Breast epithelium (tissue), 4 donors: ENCODE measurements at regions not wholly inside any gene's neighbourhood (a gene's known extent, or its start where the extent isn't known, plus 50 kb on each side); places are given as distances from the start of the nearest gene placed in this dataset.

Experiments used
- DNase-seq, 2 donors: peaks; one replicate each; pipeline ENCODE4 v3.0.0-alpha.2; 2019; ENCODE audit warnings: low spot score in 2 of 2
- H3K27ac ChIP-seq, 2 donors: fragments of 200-600 bp; sonication (generic) in 1 of 2; one replicate each; pipeline ENCODE4 v1.5.1; 2016 to 2019; ENCODE audit warnings: mild to moderate bottlenecking in 1 of 2
- H3K27me3 ChIP-seq, 2 donors: fragments of 200-600 bp; sonication (generic) in 1 of 2; one replicate each; pipeline versions ENCODE4 v1.5.1 to v1.6.0; 2017 to 2019; ENCODE audit warnings: control low read depth in 1 of 2, mild to moderate bottlenecking in 1 of 2
- H3K36me3 ChIP-seq: fragments of 200-600 bp; one replicate; pipeline ENCODE4 v1.5.1; 2019
- H3K4me1 ChIP-seq, 2 donors: fragments of 200-600 bp; sonication (generic); one replicate each; pipeline ENCODE4 v1.5.1; 2016 to 2019; ENCODE audit warnings: control low read depth in 1 of 2
- H3K4me3 ChIP-seq, 3 donors: fragments of 200-600 bp; sonication (generic); 1 replicate in 2 of 3; 2 replicates in 1 of 3; pipeline ENCODE4 v1.5.1; 2016 to 2019; ENCODE audit warnings: mild to moderate bottlenecking in 3 of 3, moderate library complexity in 2 of 3
- H3K9me3 ChIP-seq, 2 donors: fragments of 200-600 bp; sonication (generic) in 1 of 2; one replicate each; pipeline ENCODE4 v1.5.1; 2016 to 2019; ENCODE audit warnings: control low read depth in 1 of 2
- POLR2A ChIP-seq: fragments of 450-650 bp; IDR thresholded peaks from one replicate; pipeline ENCODE4 v1.6.1; 2016; ENCODE audit warnings: antibody characterized with exemption, mild to moderate bottlenecking, moderate library complexity
- POLR2AphosphoS5 ChIP-seq, 3 donors: sonication (generic); formaldehyde crosslinking; IDR thresholded peaks; one replicate each; pipeline ENCODE4 v1.6.1; 2017; ENCODE audit warnings: antibody characterized with exemption in 3 of 3
- intact Hi-C: fragments of 100-400 bp; cut with DNase I; formaldehyde crosslinking; loops from one replicate; pipeline ENCODE4 v1.15.1; 2023; ENCODE audit warnings: low total_unique reads
- TF ChIP-seq, protein P1 (sequence below), 3 donors: fragments of 450-650 bp; IDR thresholded peaks; one replicate each; pipeline ENCODE4 v1.5.1; 2016 to 2017; ENCODE audit warnings: antibody characterized with exemption in 3 of 3, mild to moderate bottlenecking in 3 of 3, moderate library complexity in 3 of 3

DNA sequence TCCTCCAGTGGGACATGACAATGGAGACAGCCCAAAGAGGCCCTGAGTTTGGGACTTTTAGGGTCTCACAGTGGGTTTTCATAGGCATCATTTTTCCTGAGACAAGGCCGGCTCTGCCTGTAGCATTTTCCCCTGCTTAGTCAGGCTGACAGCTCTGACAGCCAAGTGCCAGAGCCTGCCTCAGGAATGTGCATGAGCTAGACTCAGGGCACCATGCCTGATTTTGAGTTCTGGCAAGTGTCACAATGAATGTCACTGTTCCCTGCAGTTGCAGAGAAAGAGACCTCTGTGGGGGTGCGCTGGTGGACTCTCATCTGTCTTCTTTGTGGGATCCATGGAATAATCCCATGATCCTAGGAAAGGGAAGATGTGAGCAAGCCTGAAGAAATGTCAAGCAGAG lies 343.3 kb upstream of the TSPY4 start:
- no peak for TF ChIP-seq POLR2AphosphoS5 (IDR thresholded peaks at IDR 0.05)
- no peak for TF ChIP-seq POLR2A
- TF ChIP-seq, protein P1, sequence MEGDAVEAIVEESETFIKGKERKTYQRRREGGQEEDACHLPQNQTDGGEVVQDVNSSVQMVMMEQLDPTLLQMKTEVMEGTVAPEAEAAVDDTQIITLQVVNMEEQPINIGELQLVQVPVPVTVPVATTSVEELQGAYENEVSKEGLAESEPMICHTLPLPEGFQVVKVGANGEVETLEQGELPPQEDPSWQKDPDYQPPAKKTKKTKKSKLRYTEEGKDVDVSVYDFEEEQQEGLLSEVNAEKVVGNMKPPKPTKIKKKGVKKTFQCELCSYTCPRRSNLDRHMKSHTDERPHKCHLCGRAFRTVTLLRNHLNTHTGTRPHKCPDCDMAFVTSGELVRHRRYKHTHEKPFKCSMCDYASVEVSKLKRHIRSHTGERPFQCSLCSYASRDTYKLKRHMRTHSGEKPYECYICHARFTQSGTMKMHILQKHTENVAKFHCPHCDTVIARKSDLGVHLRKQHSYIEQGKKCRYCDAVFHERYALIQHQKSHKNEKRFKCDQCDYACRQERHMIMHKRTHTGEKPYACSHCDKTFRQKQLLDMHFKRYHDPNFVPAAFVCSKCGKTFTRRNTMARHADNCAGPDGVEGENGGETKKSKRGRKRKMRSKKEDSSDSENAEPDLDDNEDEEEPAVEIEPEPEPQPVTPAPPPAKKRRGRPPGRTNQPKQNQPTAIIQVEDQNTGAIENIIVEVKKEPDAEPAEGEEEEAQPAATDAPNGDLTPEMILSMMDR (IDR thresholded peaks at IDR 0.05): no peak
- intact Hi-C loops: no loop called here

GRCh38 chrY:9001231-9001630 lies 336.0 kb upstream of the TSPY4 start:
- Histone ChIP-seq H3K4me3 (no peak overlapping the region), H3K36me3 (no peaks in the 10 kb centered on the region), H3K27me3 (no peaks in the 10 kb centered on the region), H3K27ac (no peak overlapping the region), H3K9me3 (no peaks in the 10 kb centered on the region), H3K4me1 (no peaks in the 10 kb centered on the region)
- DNase-seq: peak in 1 of 2 donors; percentile 51
- TF ChIP-seq, protein P1 (IDR thresholded peaks at IDR 0.05): no peak
- TF ChIP-seq POLR2A (no peak), POLR2AphosphoS5 (IDR thresholded peaks at IDR 0.05) (no peak)
- intact Hi-C loops: no loop called here

More for the DNA sequence above, 343.3 kb upstream of the TSPY4 start:
- Histone ChIP-seq H3K27me3 (no peaks in the 10 kb centered on the region), H3K4me3 (no peak overlapping the region), H3K9me3 (no peaks in the 10 kb centered on the region), H3K4me1 (no peaks in the 10 kb centered on the region), H3K36me3 (no peaks in the 10 kb centered on the region), H3K27ac (no peak overlapping the region)
- DNase-seq: no peak

GRCh38 chrY:9003739-9004138 lies 333.5 kb upstream of the TSPY4 start:
- H3K27me3 ChIP-seq: no peaks in the 10 kb centered on the region
- no peaks in the 10 kb centered on the region for H3K36me3 ChIP-seq
- no peak overlapping the region for H3K27ac ChIP-seq
- no peak overlapping the region for H3K4me3 ChIP-seq
- no peaks in the 10 kb centered on the region for H3K9me3 ChIP-seq
- H3K4me1 ChIP-seq: no peaks in the 10 kb centered on the region
- TF ChIP-seq POLR2AphosphoS5 (IDR thresholded peaks at IDR 0.05): no peak
- TF ChIP-seq POLR2A: no peak
- TF ChIP-seq, protein P1 (IDR thresholded peaks at IDR 0.05): no peak
- no peak for DNase-seq
- intact Hi-C loops: no loop called here

DNA sequence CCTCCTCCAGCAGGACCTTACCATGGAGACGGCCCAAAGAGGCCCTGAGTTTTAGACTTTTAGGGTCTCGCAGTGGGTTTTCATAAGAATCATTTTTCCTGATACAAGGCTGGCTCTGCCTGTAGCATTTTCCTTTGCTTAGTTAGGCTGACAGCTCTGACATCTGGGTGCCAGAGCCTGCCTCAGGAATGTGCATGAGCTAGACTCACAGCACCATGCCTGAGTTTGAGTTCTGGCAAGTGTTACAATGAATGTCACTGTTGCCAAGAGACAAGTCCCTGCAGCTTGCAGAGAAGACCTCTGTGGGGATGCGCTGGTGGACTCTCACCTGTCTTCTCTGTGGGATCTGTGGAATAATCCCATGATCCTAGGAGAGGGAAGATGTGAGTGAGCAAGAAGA lies 328.6 kb upstream of the TSPY4 start:
- Histone ChIP-seq H3K4me3 (no peak overlapping the region), H3K27me3 (no peaks in the 10 kb centered on the region), H3K9me3 (no peaks in the 10 kb centered on the region), H3K4me1 (no peaks in the 10 kb centered on the region), H3K36me3 (no peaks in the 10 kb centered on the region), H3K27ac (no peak overlapping the region)
- TF ChIP-seq POLR2AphosphoS5 (IDR thresholded peaks at IDR 0.05) (no peak), POLR2A (no peak)
- TF ChIP-seq, protein P1 (IDR thresholded peaks at IDR 0.05): no peak
- no peak for DNase-seq
- intact Hi-C loops: no loop called here

DNA sequence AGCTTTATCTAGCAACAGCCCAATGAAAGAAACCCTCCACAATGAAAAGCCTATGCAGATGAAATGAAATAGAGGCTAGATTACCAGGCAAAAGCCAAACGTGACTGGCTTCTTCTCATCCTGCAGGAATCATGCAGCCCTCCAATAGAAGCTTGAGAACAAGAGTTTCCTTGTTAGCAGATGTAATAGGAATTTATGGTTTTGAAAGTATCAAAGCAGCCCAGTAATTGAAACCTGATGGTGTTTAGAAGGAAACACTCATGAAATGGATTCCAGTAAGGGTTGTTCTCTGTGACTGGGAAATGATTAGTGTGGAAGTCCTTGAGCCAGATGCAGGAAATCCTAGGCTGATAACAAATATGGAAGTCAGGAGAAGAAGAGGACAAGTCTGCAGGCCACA lies 320.3 kb upstream of the TSPY4 start:
- intact Hi-C loops: no loop called here
- no peak for TF ChIP-seq POLR2A
- TF ChIP-seq POLR2AphosphoS5 (IDR thresholded peaks at IDR 0.05): no peak
- TF ChIP-seq, protein P1 (IDR thresholded peaks at IDR 0.05): no peak
- H3K9me3 ChIP-seq: no peaks in the 10 kb centered on the region
- no peaks in the 10 kb centered on the region for H3K36me3 ChIP-seq
- H3K27me3 ChIP-seq: no peaks in the 10 kb centered on the region
- no peak overlapping the region for H3K27ac ChIP-seq
- no peak for DNase-seq
- H3K4me3 ChIP-seq: no peak overlapping the region
- H3K4me1 ChIP-seq: no peaks in the 10 kb centered on the region
